Renal pelvis (tissue), 1 donor: ENCODE measurements at regions not wholly inside any gene's neighbourhood (a gene's known extent, or its start where the extent isn't known, plus 50 kb on each side); places are given as distances from the start of the nearest gene placed in this dataset.

Source experiments
- DNase-seq: peaks from one replicate; pipeline ENCODE4 v3.0.0-alpha.2; 2013

GRCh38 chr12:63090716-63091115 lies 60.3 kb downstream of the AVPR1A start:
- DNase-seq, result no peak

- DNase-seq, result no peak
Measured at GRCh38 chr12:63086149-63086915, 64.7 kb downstream of the AVPR1A start.

GRCh38 chr12:63085120-63085519 lies 65.9 kb downstream of the AVPR1A start:
- no peak for DNase-seq

- DNase-seq, result no peak
Measured at GRCh38 chr12:63084501-63084900, 66.5 kb downstream of the AVPR1A start.

GRCh38 chr12:63083046-63083445 lies 68.0 kb downstream of the AVPR1A start:
- no peak for DNase-seq

- DNase-seq, result no peak
Measured at GRCh38 chr12:63079791-63080502, 71.1 kb downstream of the AVPR1A start.

- DNase-seq, result peak; percentile 43
Measured at GRCh38 chr12:63078906-63079305, 72.1 kb downstream of the AVPR1A start.

- no peak for DNase-seq
Measured at GRCh38 chr12:63075376-63076060, 75.5 kb downstream of the AVPR1A start.

GRCh38 chr12:63070709-63071108 lies 80.3 kb downstream of the AVPR1A start:
- DNase-seq, result no peak

- no peak for DNase-seq
Measured at GRCh38 chr12:63069860-63070617, 81.0 kb downstream of the AVPR1A start.

- peak; percentile 62 for DNase-seq
Measured at GRCh38 chr12:63068857-63069442, 82.1 kb downstream of the AVPR1A start.

GRCh38 chr12:63066782-63067181 lies 84.2 kb downstream of the AVPR1A start:
- DNase-seq, result no peak

GRCh38 chr12:63066136-63066535 lies 84.9 kb downstream of the AVPR1A start:
- DNase-seq, result no peak

GRCh38 chr12:63064080-63064479 lies 86.9 kb downstream of the AVPR1A start:
- DNase-seq, result no peak

- DNase-seq, result no peak
Measured at GRCh38 chr12:63056649-63057048, 94.4 kb downstream of the AVPR1A start.

GRCh38 chr12:63052696-63053095 lies 98.3 kb downstream of the AVPR1A start:
- no peak for DNase-seq

GRCh38 chr12:63047146-63047545 lies 103.9 kb downstream of the AVPR1A start:
- no peak for DNase-seq

GRCh38 chr12:63045020-63045860 lies 105.8 kb downstream of the AVPR1A start:
- DNase-seq, result no peak

GRCh38 chr12:63042646-63043045 lies 107.7 kb upstream of the PPM1H start:
- DNase-seq, result no peak

GRCh38 chr12:63041601-63042000 lies 106.7 kb upstream of the PPM1H start:
- no peak for DNase-seq
